Activated T-helper 1 cell treated with anti-CD3 and anti-CD28 coated beads, Interleukin-2, amount 50 U/mL, for 16 hours (primary cell): ENCODE measurements at regions not wholly inside any gene's neighbourhood (a gene's known extent, or its start where the extent isn't known, plus 50 kb on each side); places are given as distances from the start of the nearest gene placed in this dataset.

Experiments
- DNase-seq, 2 donors: peaks; one replicate each; pipeline ENCODE4 v3.0.0-alpha.2; 2020; ENCODE audit warnings: low read depth in 1 of 2, low spot score in 1 of 2

- DNase-seq = no peak
Observed at GRCh38 chr16:86087011-86087895, 188.3 kb downstream of the IRF8 start.

- DNase-seq = no peak
Observed at GRCh38 chr16:86087896-86088230, 188.9 kb downstream of the IRF8 start.

DNA sequence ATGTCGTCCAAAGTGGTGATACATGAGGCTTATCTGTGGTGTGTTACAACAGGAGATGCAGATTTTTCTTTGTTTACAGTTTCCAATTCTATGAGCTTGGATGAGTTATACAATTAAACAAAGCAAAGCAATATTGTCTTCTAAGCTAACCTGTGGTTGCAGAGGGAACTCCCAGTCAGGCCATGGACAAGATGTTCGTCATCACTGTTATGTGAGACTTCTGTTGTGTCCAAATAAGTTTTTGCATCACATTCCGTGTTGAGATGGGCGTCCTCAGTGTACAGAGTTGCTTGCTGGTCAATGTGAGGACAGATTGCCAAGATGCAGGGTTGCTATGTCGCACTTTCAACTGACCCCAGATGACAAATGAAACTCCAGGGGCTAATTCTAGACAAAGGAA is 189.3 kb downstream of the IRF8 start:
- no peak for DNase-seq

GRCh38 chr16:86088816-86089215 is 189.9 kb downstream of the IRF8 start:
- no peak for DNase-seq

DNA sequence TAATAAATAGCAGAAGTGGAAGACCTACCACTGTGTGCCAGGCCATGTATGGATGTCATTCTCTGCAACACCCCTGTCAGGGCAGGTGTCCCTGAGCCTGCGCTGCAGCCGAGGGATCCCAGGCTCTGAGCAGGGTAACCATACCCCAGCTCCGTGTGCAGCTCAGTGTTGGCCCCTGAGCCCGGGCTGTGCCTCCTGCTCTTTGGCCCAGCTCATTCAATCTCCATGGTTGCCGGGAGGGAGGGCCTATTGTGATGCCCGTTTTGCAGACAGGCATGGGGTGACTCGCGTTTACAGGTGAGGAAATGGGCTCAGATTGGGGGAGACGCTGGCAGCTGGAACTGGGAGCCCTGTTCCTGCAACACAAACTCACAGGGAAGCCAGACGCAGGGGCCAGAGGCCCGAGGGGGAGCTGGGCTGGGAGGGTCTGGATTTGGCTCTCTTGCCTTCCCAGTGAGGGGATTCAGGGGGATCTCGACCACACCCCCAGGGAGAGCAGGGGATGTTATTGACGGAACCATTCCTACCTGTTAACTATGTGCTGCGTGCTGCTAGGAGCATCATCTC is 190.5 kb downstream of the IRF8 start:
- DNase-seq = no peak

- no peak for DNase-seq
Observed at GRCh38 chr16:86089991-86090390, 191.0 kb downstream of the IRF8 start.

GRCh38 chr16:86090461-86091170 is 191.7 kb downstream of the IRF8 start:
- no peak for DNase-seq

GRCh38 chr16:86091976-86092375 is 193.0 kb downstream of the IRF8 start:
- no peak for DNase-seq

DNA sequence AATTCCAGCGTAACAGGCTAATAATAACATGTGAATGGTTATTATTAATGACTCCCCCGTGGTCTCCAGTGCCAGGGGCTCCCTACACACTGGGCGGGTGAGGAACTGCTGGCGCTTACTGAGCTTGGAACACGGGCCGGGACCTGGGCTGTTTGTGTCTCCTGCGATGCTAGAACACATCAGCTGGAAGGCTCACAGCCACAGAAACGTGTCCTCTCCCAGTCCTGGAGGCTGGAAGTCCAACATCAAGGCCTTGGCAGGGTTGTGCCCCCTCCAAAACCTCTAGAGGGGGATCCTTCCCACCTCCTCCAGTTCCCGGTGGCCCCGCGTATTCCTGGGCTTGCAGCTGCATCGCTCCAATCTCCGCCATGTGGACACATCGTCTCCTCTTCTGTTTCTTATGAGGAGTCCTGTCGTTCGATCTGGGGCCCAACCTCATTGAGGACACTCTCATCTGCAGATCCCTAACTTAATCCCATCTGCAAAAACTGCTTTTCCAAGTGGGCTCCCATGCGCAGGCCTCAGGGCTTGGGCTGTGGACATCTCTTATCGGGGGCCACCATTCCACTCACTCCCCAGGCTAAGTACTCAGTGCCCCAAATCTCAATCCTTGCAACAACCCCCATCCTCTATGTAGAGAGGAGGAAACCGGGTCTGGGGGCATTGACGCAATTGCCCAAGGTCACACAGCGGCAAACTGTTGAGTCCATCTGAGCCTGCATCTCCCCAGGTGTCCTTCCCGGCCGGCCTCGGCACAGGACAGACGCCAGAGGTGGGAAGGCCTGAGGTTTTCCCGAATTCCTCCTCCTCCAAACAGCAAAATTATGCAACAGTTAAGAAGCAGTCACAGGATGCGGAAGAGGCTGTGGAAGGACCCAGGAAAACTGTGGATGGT is 193.9 kb downstream of the IRF8 start:
- DNase-seq = no peak

DNA sequence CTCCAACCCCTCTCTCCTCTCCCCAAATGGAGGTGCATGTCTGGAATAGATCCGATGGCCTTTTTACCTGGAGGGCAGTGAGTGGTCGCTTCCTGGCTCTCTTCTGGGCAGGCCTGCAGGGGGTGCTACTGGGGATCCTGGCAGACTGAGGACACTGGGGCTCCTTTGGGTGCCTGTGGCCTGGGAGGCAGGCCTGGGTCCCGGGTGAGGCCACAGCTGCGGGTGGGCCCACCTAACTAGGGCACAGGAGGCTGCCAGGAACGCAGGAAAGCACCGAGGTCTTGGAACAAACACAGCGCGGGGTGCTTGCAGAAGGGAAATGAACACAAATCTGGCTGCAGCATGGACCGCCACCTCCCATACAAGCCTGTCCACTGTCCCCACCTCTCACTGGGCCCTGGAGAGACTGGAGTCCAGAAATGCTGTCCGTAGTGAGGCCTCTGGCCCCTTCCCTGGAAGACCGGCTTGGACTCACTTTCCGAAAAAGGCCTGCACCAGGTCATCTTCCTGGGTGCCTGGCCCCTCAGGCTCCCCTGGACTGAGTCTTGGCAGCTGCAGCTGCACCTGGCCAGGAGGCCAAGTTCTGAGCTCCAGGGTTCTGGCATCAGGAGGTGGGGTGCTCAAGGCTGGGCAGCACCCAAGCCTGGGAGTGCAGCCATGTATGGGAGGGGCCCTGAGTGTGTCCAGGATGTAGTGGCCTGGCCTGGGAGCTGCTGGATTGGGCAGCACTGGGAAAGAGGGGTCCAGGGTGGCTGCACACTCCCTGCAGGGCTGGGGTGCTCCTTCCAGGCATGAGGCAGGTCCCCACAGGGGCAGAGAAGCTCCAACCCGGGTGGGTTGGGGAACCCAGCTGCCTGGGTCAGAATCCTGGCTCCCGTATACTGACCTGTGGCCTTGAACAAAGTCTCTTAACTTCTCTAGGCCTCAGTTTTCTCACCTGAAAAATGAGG is 195.1 kb downstream of the IRF8 start:
- no peak for DNase-seq

DNA sequence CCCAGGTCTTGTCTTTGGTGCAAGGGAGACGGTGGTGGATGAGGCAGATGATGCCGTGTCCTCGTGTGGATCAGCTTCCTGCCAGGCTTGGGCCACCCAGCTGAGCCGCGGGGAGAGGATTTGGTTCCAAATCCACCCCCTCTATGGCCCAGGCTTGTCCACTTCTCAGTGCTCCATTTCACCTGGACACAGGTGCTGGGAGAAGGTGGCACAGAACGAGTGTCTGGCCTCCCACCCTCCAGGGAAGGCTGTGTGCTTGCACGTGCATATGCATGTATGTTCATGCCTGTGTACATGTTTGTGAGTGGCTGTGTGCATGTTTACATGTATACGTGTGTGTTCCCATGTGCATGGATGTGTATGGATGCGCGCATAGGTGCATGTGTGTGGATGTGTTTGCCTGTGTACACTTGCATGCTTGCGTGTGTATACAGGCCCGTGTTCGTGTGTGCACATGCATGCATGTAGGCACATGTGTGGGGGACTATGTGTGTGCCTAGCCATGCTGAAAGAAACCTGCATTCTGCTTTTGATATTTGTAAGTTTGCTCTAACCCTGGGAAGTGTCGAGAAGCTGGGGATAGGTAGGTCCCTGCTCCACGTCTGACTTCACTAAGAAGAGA is 196.3 kb downstream of the IRF8 start:
- DNase-seq = no peak

- DNase-seq = no peak
Observed at GRCh38 chr16:86095906-86096485, 197.0 kb downstream of the IRF8 start.

DNA sequence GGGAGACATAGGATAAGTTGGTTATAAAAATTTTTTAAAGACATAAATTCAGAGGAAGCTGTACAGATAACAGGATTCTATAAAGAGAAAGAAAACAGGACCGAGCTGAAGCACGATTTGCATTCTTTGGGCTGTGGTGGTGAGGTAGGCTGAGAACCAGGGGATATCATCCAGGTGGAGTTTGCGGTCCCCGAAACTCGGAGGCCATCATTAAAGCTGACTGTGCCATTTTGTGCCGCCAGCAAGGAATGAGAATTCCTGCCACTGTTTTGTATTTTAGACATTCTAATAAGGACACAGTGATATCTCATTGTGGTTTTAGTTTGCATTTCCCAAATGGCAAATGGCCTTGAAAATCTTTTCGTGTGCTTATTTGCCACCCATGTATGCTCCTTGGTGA is 197.9 kb downstream of the IRF8 start:
- DNase-seq = no peak

- DNase-seq = no peak
Observed at GRCh38 chr16:86099326-86099725, 200.4 kb downstream of the IRF8 start.

- DNase-seq = no peak
Observed at GRCh38 chr16:86100205-86101136, 201.5 kb downstream of the IRF8 start.

GRCh38 chr16:86101137-86101896 is 202.4 kb downstream of the IRF8 start:
- no peak for DNase-seq

DNA sequence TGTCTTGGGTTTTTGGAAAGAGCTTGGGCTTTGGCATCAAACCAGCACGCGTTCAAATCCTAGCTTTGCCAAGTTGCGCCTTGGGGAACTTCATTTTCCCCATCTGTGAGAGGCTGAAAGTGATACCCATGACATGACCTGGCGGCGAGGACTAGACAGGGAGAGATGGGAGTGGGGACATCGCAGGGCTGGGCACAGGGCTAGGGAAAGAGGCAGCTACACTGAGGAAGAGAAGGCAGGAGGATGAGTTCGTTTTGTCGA is 202.9 kb downstream of the IRF8 start:
- DNase-seq = no peak

GRCh38 chr16:86103320-86103719 is 204.4 kb downstream of the IRF8 start:
- no peak for DNase-seq
